Dermis blood vessel endothelial cell (primary cell): ENCODE measurements at regions not wholly inside any gene's neighbourhood (a gene's known extent, or its start where the extent isn't known, plus 50 kb on each side); places are given as distances from the start of the nearest gene placed in this dataset.
A peak's percentile ranks its signal among the peaks of the same experiment; 100 is the strongest.
"Not testable (repeated sequence)": the region's sequence is repeated elsewhere in the genome, so short reads cannot be mapped to it uniquely, and the experiment has no call there.

ENCODE experiments used
- DNase-seq: peaks from one replicate; pipeline ENCODE4 v3.0.0; 2010

DNA sequence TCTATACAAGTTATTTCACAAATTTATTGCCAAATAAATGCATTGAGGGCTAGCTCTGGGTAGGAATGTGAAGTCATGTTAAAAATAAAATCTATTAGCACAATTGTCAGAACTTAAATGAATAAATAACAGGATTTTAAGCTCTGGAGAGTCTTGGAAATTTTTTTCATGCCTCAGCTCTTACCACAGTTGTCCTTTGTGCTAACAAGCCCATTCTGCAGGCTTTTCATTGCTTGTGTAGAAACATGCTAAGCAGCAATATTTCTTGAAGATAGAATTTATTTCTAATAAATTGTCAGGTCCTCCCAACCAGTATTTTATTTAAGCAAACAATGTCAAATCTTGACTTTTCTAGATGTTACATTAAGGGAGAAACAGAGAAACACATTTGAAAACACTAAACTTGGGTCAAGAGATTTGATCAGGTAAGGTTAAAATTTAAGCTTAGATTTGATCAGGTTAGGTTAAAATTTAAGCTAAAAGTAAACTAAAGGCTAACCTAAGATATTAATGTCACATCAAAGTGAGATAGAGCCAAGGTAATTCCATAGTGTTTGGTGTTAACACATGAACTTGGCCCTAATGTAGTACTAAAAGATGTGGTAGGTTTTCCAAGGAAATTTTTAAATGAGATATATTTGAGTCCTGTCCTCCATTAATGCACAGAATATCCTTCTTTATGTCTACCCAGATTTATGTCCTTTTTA lies 179.1 kb upstream of the IL1RAPL1 start:
- no peak for DNase-seq

DNA sequence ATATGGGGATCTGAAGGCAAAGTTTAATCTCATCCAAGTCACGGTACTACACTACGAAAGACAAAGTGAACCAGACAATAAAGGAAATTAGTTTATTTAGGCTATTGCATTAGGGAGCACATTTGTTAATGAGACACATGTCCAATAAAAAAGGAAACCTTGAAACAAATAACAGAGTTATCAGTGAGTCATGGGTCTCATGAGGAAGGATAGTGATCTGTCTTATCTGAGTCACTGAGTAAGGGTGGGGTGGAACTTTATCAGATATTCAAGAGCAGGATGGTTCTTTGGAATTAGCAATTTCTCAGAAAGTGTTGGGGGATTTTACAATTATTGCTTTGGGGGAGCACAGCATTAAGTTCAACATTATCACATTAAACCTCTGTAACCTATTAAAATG lies 188.9 kb upstream of the IL1RAPL1 start:
- peak; percentile 5 for DNase-seq

DNA sequence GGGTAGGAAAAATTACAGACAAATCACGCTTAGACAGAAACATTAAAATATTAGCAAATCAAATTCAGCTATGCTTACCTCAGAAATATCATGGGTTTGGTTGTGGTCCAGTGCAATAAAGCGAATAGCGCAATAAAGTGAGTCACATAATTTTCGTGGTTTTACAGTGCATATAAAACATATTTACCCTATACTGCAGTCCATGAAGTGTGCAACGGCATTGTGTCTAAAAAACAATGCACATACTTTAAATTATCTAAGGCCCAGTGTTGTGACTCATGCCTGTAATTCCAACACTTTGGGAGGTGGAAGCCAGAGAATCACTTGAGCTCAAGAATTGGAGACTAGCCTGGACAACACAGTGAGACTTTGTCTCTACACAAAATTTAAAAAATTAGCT lies 195.7 kb upstream of the IL1RAPL1 start:
- DNase-seq = peak; percentile 0

DNA sequence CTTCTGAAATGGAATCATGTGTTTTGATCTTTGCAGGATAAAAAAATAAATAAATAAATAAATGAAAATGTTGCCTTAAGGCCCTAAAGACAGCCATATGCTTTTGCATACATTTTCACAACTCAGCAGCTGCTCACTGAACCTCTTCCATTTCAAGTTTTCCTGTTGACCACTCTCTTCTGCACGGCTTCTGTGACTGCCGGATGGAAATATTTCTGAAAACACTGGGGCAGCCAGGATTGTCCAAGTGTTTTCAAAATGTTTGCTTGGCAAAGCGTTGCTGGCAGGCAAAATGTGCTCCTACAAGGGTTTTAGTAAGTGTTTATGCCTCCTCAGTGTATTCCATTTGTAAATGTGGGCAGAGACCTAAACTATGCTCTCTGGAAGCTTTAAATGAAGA lies 208.1 kb upstream of the IL1RAPL1 start:
- no peak for DNase-seq

GRCh38 chrX:28367649-28368048 lies 219.6 kb upstream of the IL1RAPL1 start:
- DNase-seq = not testable (repeated sequence)

DNA sequence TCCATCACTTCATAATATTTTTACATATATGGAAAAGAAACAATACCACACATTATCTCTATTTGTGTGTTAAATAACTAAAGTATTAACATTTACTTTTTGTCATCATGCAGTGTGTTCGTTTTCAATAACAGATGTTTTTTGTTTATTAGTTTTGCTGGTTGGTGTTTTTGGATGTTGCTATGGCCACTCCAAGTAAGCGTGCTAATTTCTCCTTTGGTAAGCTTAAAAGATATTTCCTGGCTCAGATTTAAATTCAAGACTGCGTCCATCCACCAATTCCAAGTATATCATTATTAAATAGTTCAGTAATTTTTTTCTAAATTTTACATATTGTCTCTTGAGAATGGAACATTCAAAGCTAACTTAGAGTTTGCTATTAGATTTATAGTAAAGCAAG lies 235.4 kb upstream of the IL1RAPL1 start:
- DNase-seq = no peak

GRCh38 chrX:28349888-28350287 lies 237.4 kb upstream of the IL1RAPL1 start:
- no peak for DNase-seq

- DNase-seq = no peak
Measured at GRCh38 chrX:28347476-28347875, 239.8 kb upstream of the IL1RAPL1 start.

DNA sequence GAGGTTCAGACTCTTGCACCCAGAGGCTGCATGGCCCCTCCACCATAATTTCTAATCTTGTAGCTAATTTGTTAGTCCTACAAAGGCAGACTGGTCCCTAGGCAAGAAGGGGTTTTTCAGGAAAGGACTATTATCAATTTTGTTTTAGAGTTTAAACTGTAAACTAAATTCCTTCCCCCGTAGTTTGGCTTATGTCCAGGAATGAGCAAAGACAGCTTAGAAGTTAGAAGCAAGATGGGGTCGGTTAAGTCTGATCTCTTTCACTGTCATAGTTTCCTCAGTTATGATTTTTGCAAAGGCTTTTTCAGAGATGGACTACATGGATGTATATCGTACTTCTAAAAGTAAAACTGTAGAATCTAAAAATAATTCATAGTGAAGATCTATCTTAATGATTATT lies 258.1 kb upstream of the IL1RAPL1 start:
- DNase-seq = no peak

DNA sequence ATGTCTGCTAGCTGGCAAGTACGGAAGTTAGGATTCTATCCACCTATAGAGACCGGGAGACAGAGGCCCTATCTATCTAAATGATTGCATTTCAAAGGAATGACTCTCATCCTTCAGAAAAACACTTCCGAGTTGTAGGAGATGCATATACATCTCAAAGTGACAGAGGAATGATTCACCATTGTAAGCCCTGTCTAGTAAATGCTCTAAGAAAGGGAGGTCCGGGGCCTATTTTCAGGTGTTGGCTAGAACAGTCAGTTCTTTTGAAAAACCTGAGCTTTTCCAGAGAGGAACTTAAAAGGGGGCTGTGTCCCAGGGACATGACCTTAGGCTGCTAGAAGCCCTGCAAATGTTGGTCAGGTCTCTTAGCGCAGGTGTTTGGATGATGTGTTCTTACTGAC lies 262.9 kb upstream of the IL1RAPL1 start:
- DNase-seq = no peak

DNA sequence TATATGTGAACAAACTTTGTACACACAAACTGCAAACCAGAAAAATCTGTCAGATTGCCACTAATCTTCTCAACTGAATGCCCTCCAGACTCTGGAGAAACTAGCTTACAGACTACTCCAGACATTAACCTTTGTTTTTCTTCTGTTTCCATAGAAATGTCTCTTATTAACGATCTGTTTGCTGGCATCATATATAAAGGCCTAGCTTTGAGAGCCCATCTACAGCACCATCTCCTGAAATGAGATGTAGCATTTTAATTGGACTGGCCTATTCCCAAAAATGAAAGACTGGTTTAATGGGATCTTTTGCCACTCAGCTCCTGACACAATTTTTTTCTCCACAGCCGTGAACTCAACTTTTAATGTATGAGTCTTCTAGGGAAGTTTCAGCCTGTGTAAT lies 266.0 kb upstream of the IL1RAPL1 start:
- DNase-seq = no peak

DNA sequence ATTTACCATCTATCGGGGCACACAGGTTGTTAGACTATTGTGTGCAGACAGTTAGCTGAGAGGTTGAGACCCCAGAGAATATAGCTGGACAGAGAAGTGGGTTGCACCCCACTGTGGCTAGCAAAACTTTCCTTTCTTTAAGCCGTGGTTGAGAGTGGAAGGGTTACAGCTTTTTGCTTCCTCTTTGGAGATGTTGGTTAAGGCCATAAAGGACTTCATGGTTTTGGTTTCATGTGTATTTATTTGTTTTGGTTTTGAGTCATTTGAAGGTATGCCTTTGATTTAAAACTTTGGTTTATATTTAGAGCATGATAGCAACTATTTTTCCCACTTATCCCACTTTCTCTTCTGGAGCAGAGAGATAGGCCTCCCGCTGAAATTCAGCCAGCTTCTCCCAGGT lies 274.3 kb upstream of the IL1RAPL1 start:
- DNase-seq = no peak

DNA sequence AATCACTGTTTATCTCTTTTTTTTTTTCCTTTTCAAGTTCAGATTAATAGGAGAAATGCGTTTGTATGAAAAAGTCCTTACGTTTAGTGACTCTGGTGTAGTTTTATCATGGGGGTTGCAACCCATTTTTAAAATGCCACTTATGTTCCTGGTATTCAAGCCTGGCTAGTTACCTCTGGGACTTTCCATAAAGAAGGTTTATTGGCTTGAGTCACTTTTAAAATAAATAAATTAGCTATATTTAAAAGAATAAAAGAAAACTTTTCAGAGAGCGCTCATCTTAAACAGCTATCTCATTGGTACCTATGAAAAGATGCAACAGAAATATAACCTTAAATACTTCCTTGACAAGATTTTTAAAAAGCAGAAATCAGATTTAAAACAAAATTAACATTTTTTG lies 275.0 kb upstream of the IL1RAPL1 start:
- no peak for DNase-seq

- peak; percentile 7 for DNase-seq
Measured at GRCh38 chrX:28311466-28311865, 275.8 kb upstream of the IL1RAPL1 start.

DNA sequence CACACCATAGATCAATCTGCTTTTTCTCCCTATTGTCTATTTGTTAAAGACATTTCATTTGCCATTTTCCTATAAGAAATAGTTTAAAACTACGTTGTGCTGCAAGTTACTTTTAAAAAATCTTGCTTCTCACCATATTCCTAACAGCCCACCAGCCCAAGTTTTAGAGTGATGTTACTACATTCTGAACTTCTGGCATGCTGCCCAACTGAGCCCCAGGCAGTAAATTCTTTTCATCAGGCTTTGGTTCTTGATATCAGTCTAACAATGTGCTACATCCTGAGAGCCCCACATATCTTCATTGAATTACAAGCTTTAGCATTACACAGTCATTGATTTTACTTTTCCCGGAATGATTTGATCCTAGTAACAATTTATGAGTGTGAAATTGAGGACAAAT lies 283.8 kb upstream of the IL1RAPL1 start:
- peak; percentile 0 for DNase-seq

GRCh38 chrX:28278726-28279125 lies 297.5 kb upstream of the DCAF8L1 start:
- DNase-seq = no peak

DNA sequence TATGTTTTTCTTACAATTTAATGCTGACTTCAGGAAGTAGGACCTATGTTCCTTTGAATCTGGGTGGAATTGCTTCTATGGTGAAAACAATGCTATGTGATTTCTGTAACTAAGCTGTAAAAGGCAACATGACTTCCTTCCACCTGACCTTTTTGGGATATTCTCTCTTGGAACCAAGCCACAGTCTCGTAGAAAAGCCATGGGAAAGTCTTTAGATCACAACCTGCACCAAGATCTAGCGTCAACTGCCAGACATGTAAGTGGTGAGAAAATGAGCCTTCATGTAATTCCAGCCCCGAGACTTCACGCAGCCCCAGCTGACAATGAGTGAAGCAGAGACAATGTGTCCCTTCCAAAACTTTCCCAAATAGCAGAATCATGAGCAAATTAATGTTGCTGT lies 297.0 kb upstream of the DCAF8L1 start:
- DNase-seq = peak; percentile 68

GRCh38 chrX:28273736-28274135 lies 292.5 kb upstream of the DCAF8L1 start:
- DNase-seq = peak; percentile 62

DNA sequence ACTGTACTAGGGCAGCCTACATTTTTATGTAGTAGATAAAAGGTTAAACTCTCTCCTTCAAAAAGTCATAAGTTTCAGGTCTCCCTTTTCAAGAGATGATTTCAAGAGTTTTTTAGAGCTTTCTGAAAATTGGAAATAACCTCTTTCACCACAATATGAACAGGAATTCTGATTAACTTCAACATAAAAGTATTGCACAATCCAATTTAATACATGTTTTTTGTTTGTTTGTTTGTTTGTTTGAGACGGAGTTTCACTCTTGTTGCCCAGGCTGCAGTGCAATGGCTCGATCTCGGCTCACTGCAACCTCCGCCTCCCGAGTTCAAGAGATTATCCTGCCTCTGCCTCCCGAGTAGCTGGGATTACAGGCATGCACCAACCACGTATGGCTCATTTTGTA lies 265.4 kb upstream of the DCAF8L1 start:
- DNase-seq = no peak

DNA sequence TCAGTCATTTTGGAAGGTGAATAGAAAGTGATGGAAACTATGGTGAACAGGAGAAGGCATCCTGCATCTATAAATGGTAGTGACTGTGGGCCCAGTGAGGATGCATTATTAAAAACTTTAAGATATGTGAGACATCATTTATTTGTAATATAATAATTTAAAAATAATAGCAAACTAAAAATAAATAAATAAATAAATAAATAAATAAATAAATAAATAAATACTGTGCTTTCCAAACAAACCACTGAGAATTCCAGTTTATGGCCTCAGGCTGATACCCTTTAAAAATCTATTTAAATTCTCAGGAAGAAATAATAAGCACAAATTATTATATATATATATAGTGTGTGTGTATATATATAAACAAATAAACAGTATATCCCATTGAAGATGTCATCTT lies 248.0 kb upstream of the DCAF8L1 start:
- no peak for DNase-seq

GRCh38 chrX:28225513-28225912 lies 244.3 kb upstream of the DCAF8L1 start:
- DNase-seq = no peak

GRCh38 chrX:28223991-28224390 lies 242.7 kb upstream of the DCAF8L1 start:
- no peak for DNase-seq

GRCh38 chrX:28223469-28223868 lies 242.2 kb upstream of the DCAF8L1 start:
- no peak for DNase-seq

DNA sequence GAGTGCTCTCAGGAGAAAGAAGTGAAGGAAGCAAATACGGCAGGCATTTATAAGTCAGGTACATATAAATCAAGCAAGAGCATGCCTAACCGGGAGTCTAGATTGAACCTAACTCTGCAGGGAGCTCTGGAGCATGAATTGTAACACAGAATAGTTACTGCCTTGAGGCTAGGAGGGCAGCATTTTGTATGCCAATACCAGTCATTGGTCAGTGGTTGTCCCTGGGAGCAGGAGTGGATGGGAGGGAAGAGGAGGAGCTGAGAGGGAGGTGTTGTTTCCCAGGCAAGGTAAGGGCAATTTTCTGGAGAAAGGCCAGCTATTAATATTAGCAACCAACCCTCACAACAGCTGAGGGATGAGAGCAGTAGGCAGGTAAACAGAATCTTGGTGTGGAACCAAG lies 224.7 kb upstream of the DCAF8L1 start:
- no peak for DNase-seq

DNA sequence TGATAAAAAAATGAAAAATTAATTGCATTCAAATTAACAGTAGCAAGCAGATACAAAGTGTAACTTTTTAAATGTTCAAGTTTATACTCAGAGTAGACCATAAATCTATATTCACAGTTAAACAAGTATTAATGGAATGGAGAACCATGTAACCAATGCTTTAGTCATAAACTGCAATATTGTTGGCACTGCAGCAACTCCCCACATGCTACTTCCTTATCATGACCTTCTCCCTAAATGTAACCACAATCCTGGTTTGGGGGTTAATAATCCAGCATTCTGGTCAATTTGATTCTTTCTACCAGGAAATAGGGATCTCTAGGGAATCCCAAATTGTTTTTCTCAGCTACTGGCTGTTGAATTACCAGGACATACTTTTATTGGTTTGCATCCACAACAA lies 223.9 kb upstream of the DCAF8L1 start:
- DNase-seq = no peak
